ENCODE measurements at regions not wholly inside any gene's neighbourhood (a gene's known extent, or its start where the extent isn't known, plus 50 kb on each side); places are given as distances from the start of the nearest gene placed in this dataset.
"Not testable (repeated sequence)": the region's sequence is repeated elsewhere in the genome, so short reads cannot be mapped to it uniquely, and the experiment has no call there.

GRCh38 chr6:167236239-167236571 lies 54.9 kb upstream of the UNC93A start:
- Mint-ChIP-seq H3K4me1 (ENCODE audit: low read depth, unreplicated experiment) (peaks cover 61% of the 10 kb centered on the region), H3K27me3 (ENCODE audit: unreplicated experiment) (peaks cover 11% of the 10 kb centered on the region), H3K36me3 (ENCODE audit: unreplicated experiment) (no peaks in the 10 kb centered on the region), H3K4me3 (ENCODE audit: unreplicated experiment) (peak overlapping the region; percentile 58), H3K27ac (ENCODE audit: unreplicated experiment) (peak overlapping the region; percentile 96), H3K9me3 (ENCODE audit: unreplicated experiment) (peaks cover 20% of the 10 kb centered on the region)
- no peak for TF ChIP-seq CTCF (IDR thresholded peaks at IDR 0.05; ENCODE audit: partially characterized antibody, unreplicated experiment)
- DNase-seq = peak; percentile 72

- Mint-ChIP-seq H3K27me3 (ENCODE audit: unreplicated experiment) (peaks cover 13% of the 10 kb centered on the region), H3K4me3 (ENCODE audit: unreplicated experiment) (peak overlapping the region; percentile 1), H3K4me1 (ENCODE audit: low read depth, unreplicated experiment) (peaks cover 68% of the 10 kb centered on the region), H3K36me3 (ENCODE audit: unreplicated experiment) (no peaks in the 10 kb centered on the region), H3K27ac (ENCODE audit: unreplicated experiment) (peak overlapping the region; percentile 96), H3K9me3 (ENCODE audit: unreplicated experiment) (peaks cover 25% of the 10 kb centered on the region)
- no peak for DNase-seq
- no peak for TF ChIP-seq CTCF (IDR thresholded peaks at IDR 0.05; ENCODE audit: partially characterized antibody, unreplicated experiment)
Measured at GRCh38 chr6:167237438-167238145, 53.5 kb upstream of the UNC93A start.

- H3K36me3 Mint-ChIP-seq (ENCODE audit: unreplicated experiment) = no peaks in the 10 kb centered on the region
Measured at GRCh38 chr6:167238146-167238693, 52.9 kb upstream of the UNC93A start.

GRCh38 chr6:167238694-167239467 lies 52.2 kb upstream of the UNC93A start:
- Mint-ChIP-seq H3K27me3 (ENCODE audit: unreplicated experiment) (peaks cover 18% of the 10 kb centered on the region), H3K4me1 (ENCODE audit: low read depth, unreplicated experiment) (peaks cover 66% of the 10 kb centered on the region), H3K9me3 (ENCODE audit: unreplicated experiment) (peaks cover 31% of the 10 kb centered on the region), H3K4me3 (ENCODE audit: unreplicated experiment) (peak overlapping the region; percentile 49), H3K27ac (ENCODE audit: unreplicated experiment) (peak overlapping the region; percentile 53), H3K36me3 (ENCODE audit: unreplicated experiment) (no peaks in the 10 kb centered on the region)
- no peak for TF ChIP-seq CTCF (IDR thresholded peaks at IDR 0.05; ENCODE audit: partially characterized antibody, unreplicated experiment)
- no peak for DNase-seq

More at GRCh38 chr6:167238146-167238693, 52.9 kb upstream of the UNC93A start:
- H3K4me3 Mint-ChIP-seq (ENCODE audit: unreplicated experiment) = no peak overlapping the region
- peaks cover 71% of the 10 kb centered on the region for H3K4me1 Mint-ChIP-seq (ENCODE audit: low read depth, unreplicated experiment)
- H3K27me3 Mint-ChIP-seq (ENCODE audit: unreplicated experiment) = peaks cover 18% of the 10 kb centered on the region
- DNase-seq = no peak
- no peak for TF ChIP-seq CTCF (IDR thresholded peaks at IDR 0.05; ENCODE audit: partially characterized antibody, unreplicated experiment)
- H3K9me3 Mint-ChIP-seq (ENCODE audit: unreplicated experiment) = peaks cover 31% of the 10 kb centered on the region
- H3K27ac Mint-ChIP-seq (ENCODE audit: unreplicated experiment) = peak overlapping the region; percentile 96

GRCh38 chr6:167239470-167239869 lies 51.6 kb upstream of the UNC93A start:
- not testable (repeated sequence) for H3K27ac Mint-ChIP-seq (ENCODE audit: unreplicated experiment); H3K36me3 Mint-ChIP-seq (ENCODE audit: unreplicated experiment); DNase-seq; H3K4me3 Mint-ChIP-seq (ENCODE audit: unreplicated experiment)
- Mint-ChIP-seq H3K27me3 (ENCODE audit: unreplicated experiment) (peaks cover 18% of the 10 kb centered on the region), H3K9me3 (ENCODE audit: unreplicated experiment) (peaks cover 30% of the 10 kb centered on the region), H3K4me1 (ENCODE audit: low read depth, unreplicated experiment) (peaks cover 66% of the 10 kb centered on the region)
